ENCODE measurements at regions not wholly inside any gene's neighbourhood (a gene's known extent, or its start where the extent isn't known, plus 50 kb on each side); places are given as distances from the start of the nearest gene placed in this dataset.

DNA sequence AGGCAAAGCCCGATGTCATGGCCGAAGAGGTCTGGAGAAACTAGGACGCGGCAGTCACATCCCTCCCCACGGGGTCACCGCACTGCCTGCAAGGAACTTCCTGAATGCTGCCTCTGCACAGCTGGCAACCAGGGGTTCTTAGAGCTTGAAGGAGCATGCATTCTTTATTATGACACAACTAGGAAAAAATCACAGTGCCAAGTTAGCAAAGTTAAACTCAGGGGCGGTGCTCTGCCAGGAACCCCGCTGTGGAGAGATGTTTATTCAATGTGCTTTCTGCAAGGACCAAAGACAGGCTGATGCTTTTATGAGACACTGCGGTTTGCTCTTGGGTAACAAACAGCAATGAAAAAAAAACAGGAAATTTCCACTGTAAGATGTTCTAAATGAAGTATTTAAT is 287.3 kb upstream of the FOXQ1 start (continued):
- no peak for TF ChIP-seq REST (IDR thresholded peaks at IDR 0.05; ENCODE audit: low read depth)
- TF ChIP-seq RAD21 (IDR thresholded peaks at IDR 0.05; ENCODE audit: low read depth): no peak
- TF ChIP-seq FOSL1 (IDR thresholded peaks at IDR 0.05; ENCODE audit: low read depth): no peak
- TF ChIP-seq, protein P1, sequence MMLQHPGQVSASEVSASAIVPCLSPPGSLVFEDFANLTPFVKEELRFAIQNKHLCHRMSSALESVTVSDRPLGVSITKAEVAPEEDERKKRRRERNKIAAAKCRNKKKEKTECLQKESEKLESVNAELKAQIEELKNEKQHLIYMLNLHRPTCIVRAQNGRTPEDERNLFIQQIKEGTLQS (IDR thresholded peaks at IDR 0.05): no peak
- TF ChIP-seq EGR1 (IDR thresholded peaks at IDR 0.05; ENCODE audit: low read depth): no peak
- TF ChIP-seq, protein P2, sequence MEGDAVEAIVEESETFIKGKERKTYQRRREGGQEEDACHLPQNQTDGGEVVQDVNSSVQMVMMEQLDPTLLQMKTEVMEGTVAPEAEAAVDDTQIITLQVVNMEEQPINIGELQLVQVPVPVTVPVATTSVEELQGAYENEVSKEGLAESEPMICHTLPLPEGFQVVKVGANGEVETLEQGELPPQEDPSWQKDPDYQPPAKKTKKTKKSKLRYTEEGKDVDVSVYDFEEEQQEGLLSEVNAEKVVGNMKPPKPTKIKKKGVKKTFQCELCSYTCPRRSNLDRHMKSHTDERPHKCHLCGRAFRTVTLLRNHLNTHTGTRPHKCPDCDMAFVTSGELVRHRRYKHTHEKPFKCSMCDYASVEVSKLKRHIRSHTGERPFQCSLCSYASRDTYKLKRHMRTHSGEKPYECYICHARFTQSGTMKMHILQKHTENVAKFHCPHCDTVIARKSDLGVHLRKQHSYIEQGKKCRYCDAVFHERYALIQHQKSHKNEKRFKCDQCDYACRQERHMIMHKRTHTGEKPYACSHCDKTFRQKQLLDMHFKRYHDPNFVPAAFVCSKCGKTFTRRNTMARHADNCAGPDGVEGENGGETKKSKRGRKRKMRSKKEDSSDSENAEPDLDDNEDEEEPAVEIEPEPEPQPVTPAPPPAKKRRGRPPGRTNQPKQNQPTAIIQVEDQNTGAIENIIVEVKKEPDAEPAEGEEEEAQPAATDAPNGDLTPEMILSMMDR (IDR thresholded peaks at IDR 0.05 in 2 of 3, conservative IDR thresholded peaks at IDR 0.05 in 1 of 3; ENCODE audit: borderline replicate concordance in 1 of 3, insufficient read depth in 1 of 3, low read depth in 2 of 3, low read length in 2 of 3): no peak

GRCh38 chr6:1024161-1024560 is 287.7 kb upstream of the FOXQ1 start:
- H3K4me2 ChIP-seq (ENCODE audit: low read length): no peak overlapping the region
- ChIA-PET POLR2A (no interaction called here), CTCF (no interaction called here), RAD21 (ENCODE audit: low non-redundant PET in 1 of 2, low total read pairs in 2 of 2, uncharacterized antibody in 2 of 2, unreplicated experiment in 2 of 2) (no interaction called here)
- no TSS peak for BruUV-seq (replicated peaks)
- H3K79me2 ChIP-seq (ENCODE audit: insufficient read depth, low read length): no peaks in the 10 kb centered on the region
- TF ChIP-seq ZNF274 (IDR thresholded peaks at IDR 0.05; ENCODE audit: low read depth, low read length) (no peak), TCF7L2 (IDR thresholded peaks at IDR 0.05; ENCODE audit: borderline replicate concordance, extremely low read depth, insufficient read depth, insufficient read length) (no peak), REST (IDR thresholded peaks at IDR 0.05; ENCODE audit: low read depth) (no peak), POLR2A (IDR thresholded peaks at IDR 0.05; ENCODE audit: borderline replicate concordance, extremely low read depth, insufficient read depth, insufficient read length) (no peak), CEBPB (IDR thresholded peaks at IDR 0.05; ENCODE audit: low read depth) (no peak), ELF1 (IDR thresholded peaks at IDR 0.05; ENCODE audit: borderline replicate concordance, low read depth) (no peak), ZFX (IDR thresholded peaks at IDR 0.05) (no peak), CBX3 (IDR thresholded peaks at IDR 0.05; ENCODE audit: low read depth) (no peak), RAD21 (IDR thresholded peaks at IDR 0.05; ENCODE audit: low read depth) (no peak), JUND (IDR thresholded peaks at IDR 0.05) (no peak), POLR2AphosphoS5 (IDR thresholded peaks at IDR 0.05; ENCODE audit: low read depth, low read length) (no peak), EZH2 (IDR thresholded peaks at IDR 0.05) (no peak)
- H3K36me3 ChIP-seq (ENCODE audit: control insufficient read depth in 1 of 2, insufficient read depth in 2 of 2, low read length in 2 of 2): no peaks in the 10 kb centered on the region
- no peak for ATAC-seq
- no peak for DNase-seq (ENCODE audit: low read depth, low spot score)
- H3K9me2 ChIP-seq (ENCODE audit: insufficient read depth): no peaks in the 10 kb centered on the region
- no peaks in the 10 kb centered on the region for H4K20me1 ChIP-seq (ENCODE audit: insufficient read depth)
- intact Hi-C loops (cut with micrococcal nuclease): no loop called here
- no peak overlapping the region for H3K9ac ChIP-seq (ENCODE audit: low read length)
- no peaks in the 10 kb centered on the region for H3K27me3 ChIP-seq (ENCODE audit: insufficient read depth, low read length)
- H3K9me3 ChIP-seq (ENCODE audit: control insufficient read depth in 1 of 2, insufficient read depth in 1 of 2, low read depth in 1 of 2, low read length in 2 of 2): no peaks in the 10 kb centered on the region
- H2AFZ ChIP-seq (ENCODE audit: low read depth, low read length, poor library complexity, severe bottlenecking): no peak overlapping the region
- no peak overlapping the region for H3K4me3 ChIP-seq (replicated peaks in 1 of 2; ENCODE audit: low read depth in 1 of 2, low read length in 2 of 2)
- peaks cover 13 to 16% of the 10 kb centered on the region in 2 experiments; a peak in 3 of 4 replicates for H3K4me1 ChIP-seq (ENCODE audit: control insufficient read depth in 1 of 2, insufficient read depth in 2 of 2, low read length in 2 of 2)
- peak overlapping the region; percentile 19; the same call in 1 of the 2 replicates for H3K27ac ChIP-seq (ENCODE audit: low read depth, low read length)
